Osteocyte (in vitro differentiated cells): ENCODE measurements at regions not wholly inside any gene's neighbourhood (a gene's known extent, or its start where the extent isn't known, plus 50 kb on each side); places are given as distances from the start of the nearest gene placed in this dataset.
"Not testable (repeated sequence)": the region's sequence is repeated elsewhere in the genome, so short reads cannot be mapped to it uniquely, and the experiment has no call there.

Experiments used
- DNase-seq: peaks from one replicate; pipeline ENCODE4 v3.0.0; 2021; ENCODE audit warnings: mixed read lengths; ENCODE audit not compliant: unreplicated experiment; ENCODE audit errors: extremely low spot score
- H3K27ac Mint-ChIP-seq: one replicate; pipeline ENCODE4 v1.8.0; 2021; ENCODE audit warnings: mild to moderate bottlenecking, mixed read lengths; ENCODE audit not compliant: unreplicated experiment
- H3K27me3 Mint-ChIP-seq: one replicate; pipeline ENCODE4 v1.8.0; 2021; ENCODE audit warnings: mixed read lengths; ENCODE audit not compliant: unreplicated experiment
- H3K36me3 Mint-ChIP-seq: one replicate; pipeline ENCODE4 v1.8.0; 2021; ENCODE audit warnings: mixed read lengths; ENCODE audit not compliant: unreplicated experiment
- H3K4me1 Mint-ChIP-seq: one replicate; pipeline ENCODE4 v1.8.0; 2021; ENCODE audit warnings: mixed read lengths; ENCODE audit not compliant: unreplicated experiment
- H3K4me3 Mint-ChIP-seq: one replicate; pipeline ENCODE4 v1.8.0; 2021; ENCODE audit warnings: mild to moderate bottlenecking, moderate library complexity, mixed read lengths; ENCODE audit not compliant: unreplicated experiment
- H3K9me3 Mint-ChIP-seq: one replicate; pipeline ENCODE4 v1.8.0; 2021; ENCODE audit warnings: mixed read lengths; ENCODE audit not compliant: unreplicated experiment
- TF ChIP-seq, protein P1 (sequence below): fragments of 200-600 bp; sonication (generic); IDR thresholded peaks from 2 replicates; pipeline ENCODE4 v1.5.0; 2021; ENCODE audit warnings: antibody characterized with exemption, mild to moderate bottlenecking, moderate library complexity

- TF ChIP-seq, protein P1, sequence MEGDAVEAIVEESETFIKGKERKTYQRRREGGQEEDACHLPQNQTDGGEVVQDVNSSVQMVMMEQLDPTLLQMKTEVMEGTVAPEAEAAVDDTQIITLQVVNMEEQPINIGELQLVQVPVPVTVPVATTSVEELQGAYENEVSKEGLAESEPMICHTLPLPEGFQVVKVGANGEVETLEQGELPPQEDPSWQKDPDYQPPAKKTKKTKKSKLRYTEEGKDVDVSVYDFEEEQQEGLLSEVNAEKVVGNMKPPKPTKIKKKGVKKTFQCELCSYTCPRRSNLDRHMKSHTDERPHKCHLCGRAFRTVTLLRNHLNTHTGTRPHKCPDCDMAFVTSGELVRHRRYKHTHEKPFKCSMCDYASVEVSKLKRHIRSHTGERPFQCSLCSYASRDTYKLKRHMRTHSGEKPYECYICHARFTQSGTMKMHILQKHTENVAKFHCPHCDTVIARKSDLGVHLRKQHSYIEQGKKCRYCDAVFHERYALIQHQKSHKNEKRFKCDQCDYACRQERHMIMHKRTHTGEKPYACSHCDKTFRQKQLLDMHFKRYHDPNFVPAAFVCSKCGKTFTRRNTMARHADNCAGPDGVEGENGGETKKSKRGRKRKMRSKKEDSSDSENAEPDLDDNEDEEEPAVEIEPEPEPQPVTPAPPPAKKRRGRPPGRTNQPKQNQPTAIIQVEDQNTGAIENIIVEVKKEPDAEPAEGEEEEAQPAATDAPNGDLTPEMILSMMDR, result no peak
- H3K27ac Mint-ChIP-seq, result no peak overlapping the region
- H3K4me1 Mint-ChIP-seq, result no peaks in the 10 kb centered on the region
- no peaks in the 10 kb centered on the region for H3K9me3 Mint-ChIP-seq
- no peak overlapping the region for H3K4me3 Mint-ChIP-seq
- H3K36me3 Mint-ChIP-seq, result no peaks in the 10 kb centered on the region
- DNase-seq, result no peak
- peaks cover 3% of the 10 kb centered on the region for H3K27me3 Mint-ChIP-seq
Measured at GRCh38 chr5:122694884-122695283, 80.0 kb upstream of the SNX2 start.

- H3K27ac Mint-ChIP-seq, H3K27me3 Mint-ChIP-seq, H3K9me3 Mint-ChIP-seq, DNase-seq, H3K36me3 Mint-ChIP-seq, H3K4me3 Mint-ChIP-seq, H3K4me1 Mint-ChIP-seq: not testable (repeated sequence)
Measured at GRCh38 chr5:122696735-122697134, 78.1 kb upstream of the SNX2 start.

- Mint-ChIP-seq H3K4me3 (no peak overlapping the region), H3K36me3 (no peaks in the 10 kb centered on the region), H3K4me1 (no peaks in the 10 kb centered on the region), H3K27me3 (peaks cover 3% of the 10 kb centered on the region), H3K9me3 (no peaks in the 10 kb centered on the region), H3K27ac (no peak overlapping the region)
- TF ChIP-seq, protein P1, result no peak
- DNase-seq, result no peak
Measured at GRCh38 chr5:122697191-122697590, 77.7 kb upstream of the SNX2 start.

GRCh38 chr5:122699201-122699600 lies 75.7 kb upstream of the SNX2 start:
- Mint-ChIP-seq H3K27ac (no peak overlapping the region), H3K4me3 (no peak overlapping the region), H3K36me3 (no peaks in the 10 kb centered on the region), H3K9me3 (no peaks in the 10 kb centered on the region), H3K4me1 (no peaks in the 10 kb centered on the region), H3K27me3 (no peaks in the 10 kb centered on the region)
- TF ChIP-seq, protein P1, result no peak
- DNase-seq, result no peak

- H3K27ac Mint-ChIP-seq, result no peak overlapping the region
- TF ChIP-seq, protein P1, result no peak
- H3K4me3 Mint-ChIP-seq, result no peak overlapping the region
- H3K9me3 Mint-ChIP-seq, result no peaks in the 10 kb centered on the region
- no peaks in the 10 kb centered on the region for H3K36me3 Mint-ChIP-seq
- no peaks in the 10 kb centered on the region for H3K4me1 Mint-ChIP-seq
- no peaks in the 10 kb centered on the region for H3K27me3 Mint-ChIP-seq
- DNase-seq, result no peak
Measured at GRCh38 chr5:122701640-122702523, 73.0 kb upstream of the SNX2 start.
